Stimulated activated CD4-positive, alpha-beta T cell treated with anti-CD3 and anti-CD28 coated beads, Interleukin-15, amount 100 ng/mL, for 1 hour (primary cell): ENCODE measurements at regions not wholly inside any gene's neighbourhood (a gene's known extent, or its start where the extent isn't known, plus 50 kb on each side); places are given as distances from the start of the nearest gene placed in this dataset.
A peak's percentile ranks its signal among the peaks of the same experiment; 100 is the strongest.
"Not testable (repeated sequence)": the region's sequence is repeated elsewhere in the genome, so short reads cannot be mapped to it uniquely, and the experiment has no call there.

ENCODE experiments used
- DNase-seq, 2 donors: peaks; one replicate each; pipeline ENCODE4 v3.0.0-alpha.2; 2020; ENCODE audit warnings: low read depth in 1 of 2, low spot score in 1 of 2

GRCh38 chr6:27775138-27775795 is 136.9 kb downstream of the OR2B2 start:
- not testable (repeated sequence) for DNase-seq

- not testable (repeated sequence) for DNase-seq
Measured at GRCh38 chr6:27774264-27774600, 138.0 kb downstream of the OR2B2 start.

DNA sequence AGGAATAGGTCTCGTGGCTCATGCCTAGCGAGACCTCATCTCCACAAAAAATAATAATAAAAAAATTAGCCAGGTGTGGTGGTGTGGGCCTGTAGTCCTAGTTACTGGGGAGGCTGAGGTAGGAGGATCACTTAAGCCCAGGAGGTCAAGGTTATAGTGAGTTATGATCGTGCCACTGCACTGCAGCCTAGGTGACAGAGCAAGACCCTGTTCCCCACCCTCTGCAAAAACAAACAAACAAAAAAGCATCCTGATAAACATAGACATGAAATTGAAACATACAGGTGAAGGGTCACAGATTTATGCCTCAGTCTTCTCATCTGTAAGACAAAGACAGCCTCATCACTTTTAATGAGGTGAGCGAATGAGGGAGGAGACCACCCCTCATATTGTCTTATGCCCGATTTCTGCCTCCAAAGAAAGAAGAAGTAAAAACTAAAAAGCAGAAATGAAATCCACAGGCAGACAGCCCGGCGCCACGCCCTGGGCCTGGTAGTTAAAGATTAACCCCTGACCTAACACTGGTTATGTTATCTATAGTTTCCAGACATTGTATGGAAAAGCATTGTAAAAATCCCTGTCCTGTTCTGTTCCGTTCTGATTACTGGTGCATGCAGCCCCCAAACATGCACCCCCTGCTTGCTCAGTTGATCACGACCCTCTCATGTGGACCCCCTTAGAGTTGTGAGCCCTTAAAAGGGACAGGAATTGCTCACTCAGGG is 138.5 kb downstream of the OR2B2 start:
- DNase-seq: not testable (repeated sequence)

- DNase-seq: peak; percentile 68 to 82
Measured at GRCh38 chr6:27772261-27773001, 139.8 kb downstream of the OR2B2 start.

GRCh38 chr6:27771235-27771634 is 141.0 kb downstream of the OR2B2 start:
- no peak for DNase-seq

DNA sequence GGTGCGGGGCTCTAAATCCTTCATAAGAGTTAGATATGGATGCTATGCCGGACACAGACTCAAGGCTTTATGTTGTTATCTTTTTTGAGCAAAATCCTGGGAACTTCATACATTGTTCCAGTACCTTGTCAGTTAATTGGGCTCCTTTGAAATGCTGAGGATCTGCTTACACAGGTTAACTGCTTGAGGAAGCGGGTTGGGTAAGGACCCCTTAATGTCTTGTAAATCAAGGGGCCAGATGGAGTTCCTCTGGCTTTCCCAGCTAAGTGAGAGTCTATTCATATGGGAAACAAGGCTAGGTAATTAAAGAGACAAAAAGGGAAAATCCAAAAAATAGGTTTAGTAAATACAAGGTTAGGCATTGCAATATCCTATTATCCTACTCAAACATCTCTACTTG is 141.5 kb downstream of the OR2B2 start:
- DNase-seq: no peak

GRCh38 chr6:27768556-27768955 is 143.6 kb downstream of the OR2B2 start:
- no peak for DNase-seq

- DNase-seq: no peak
Measured at GRCh38 chr6:27767851-27768250, 144.3 kb downstream of the OR2B2 start.

DNA sequence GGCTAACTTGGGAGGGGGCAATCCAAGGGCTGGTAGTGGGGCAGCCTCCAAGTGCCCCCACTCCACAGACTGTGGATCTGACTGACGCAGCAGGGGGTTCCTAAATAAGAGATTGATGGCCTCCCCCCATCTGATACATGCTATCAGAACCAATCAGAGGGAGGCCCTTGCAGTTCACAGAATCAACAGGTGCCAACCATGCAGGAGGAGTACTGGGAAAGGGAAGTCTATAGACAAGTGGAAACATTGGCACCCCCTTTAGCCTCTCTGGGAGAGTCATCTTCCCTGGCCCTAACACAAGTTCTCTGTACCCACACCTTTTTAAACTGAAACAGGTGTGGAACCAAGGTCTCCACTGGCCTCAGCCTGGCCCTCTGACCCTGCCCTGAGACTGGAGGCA is 145.8 kb downstream of the OR2B2 start:
- no peak for DNase-seq

GRCh38 chr6:27765028-27765590 is 147.1 kb downstream of the OR2B2 start:
- DNase-seq: no peak

- DNase-seq: no peak
Measured at GRCh38 chr6:27761391-27761790, 150.8 kb downstream of the OR2B2 start.

DNA sequence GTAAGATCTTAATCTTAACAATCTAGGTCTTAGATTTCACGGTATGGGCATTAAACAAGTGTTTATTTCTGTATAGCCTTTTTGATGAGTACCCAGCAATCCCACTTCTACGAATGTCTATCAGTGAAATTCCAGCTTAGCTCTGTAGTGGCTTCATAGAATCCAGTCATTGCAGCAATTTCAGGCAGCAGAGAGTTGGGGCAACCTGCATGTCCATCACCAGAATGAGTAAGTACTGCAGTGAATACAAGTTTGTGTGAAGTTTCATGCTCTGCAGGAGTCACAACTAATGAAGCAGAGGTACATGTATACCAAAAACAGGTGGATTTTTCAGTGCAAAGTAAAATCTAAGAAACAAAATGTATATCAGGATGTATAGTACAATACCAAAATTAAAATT is 151.7 kb downstream of the OR2B2 start:
- DNase-seq: no peak

DNA sequence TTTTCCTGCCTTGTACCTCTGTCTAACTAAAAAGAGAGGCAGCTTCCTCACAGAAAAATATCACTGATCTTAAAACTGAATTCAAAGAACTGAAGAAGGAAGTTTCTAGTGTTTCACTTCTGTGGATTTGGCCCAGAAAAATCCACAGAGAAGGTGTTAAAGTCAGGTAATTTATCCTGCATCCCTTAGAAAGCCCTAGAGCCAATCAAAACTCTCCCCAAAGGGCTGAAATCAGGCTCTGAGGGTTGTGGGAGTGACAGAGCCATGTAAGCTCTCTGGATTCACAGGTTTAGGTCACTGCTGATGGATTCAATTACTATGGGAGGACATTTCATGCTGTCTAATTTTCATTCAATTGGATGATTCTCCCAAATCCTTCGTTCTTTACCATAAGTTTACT is 152.3 kb downstream of the OR2B2 start:
- no peak for DNase-seq

DNA sequence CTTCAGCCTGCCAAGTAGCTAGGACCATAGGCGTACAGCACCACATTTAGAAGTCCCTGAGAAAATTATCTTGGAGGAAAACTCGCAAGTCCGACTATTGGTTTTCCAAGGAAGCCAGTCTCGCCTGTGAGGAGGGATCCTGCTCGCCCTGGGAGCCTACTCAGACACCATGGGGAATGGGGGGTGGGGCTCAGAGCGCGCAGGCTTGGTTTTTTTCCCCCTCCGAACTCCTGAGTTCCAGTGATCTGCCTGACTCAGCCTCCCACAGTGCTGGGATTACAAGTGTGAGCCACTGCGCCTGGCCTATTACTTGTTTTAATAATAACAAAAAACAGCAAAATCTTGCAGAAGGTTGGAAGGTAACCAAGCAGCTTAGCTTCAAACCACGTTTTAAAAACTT is 153.7 kb downstream of the OR2B2 start:
- DNase-seq: no peak

DNA sequence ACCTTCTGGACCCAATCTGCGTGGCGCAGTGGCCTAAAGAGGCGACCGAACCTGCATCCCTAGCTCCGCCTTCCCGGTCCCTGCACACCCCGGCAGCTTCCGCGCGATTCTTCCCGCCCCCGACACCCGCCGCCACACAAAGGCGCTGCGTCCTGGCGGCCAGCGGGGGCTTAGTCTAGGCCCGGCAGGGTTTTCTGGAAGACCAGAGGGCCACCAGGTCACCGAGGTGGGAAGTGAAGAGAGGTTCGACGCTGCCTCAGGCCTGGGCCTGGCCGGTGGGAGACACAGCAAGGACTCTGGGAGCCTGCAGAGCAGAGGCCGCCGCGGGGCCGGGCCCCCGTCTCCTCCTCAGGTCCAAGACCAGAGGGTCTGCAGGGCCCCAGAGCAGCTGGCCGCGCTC is 154.9 kb downstream of the OR2B2 start:
- DNase-seq: peak; percentile 18 to 47

GRCh38 chr6:27755768-27756167 is 156.4 kb downstream of the OR2B2 start:
- no peak for DNase-seq

GRCh38 chr6:27754408-27754782 is 157.8 kb downstream of the OR2B2 start:
- DNase-seq: no peak

- peak; percentile 31 to 55 for DNase-seq
Measured at GRCh38 chr6:27753668-27754407, 158.4 kb downstream of the OR2B2 start.

GRCh38 chr6:27752038-27752885 is 159.9 kb downstream of the OR2B2 start:
- peak; percentile 15 to 17 for DNase-seq

DNA sequence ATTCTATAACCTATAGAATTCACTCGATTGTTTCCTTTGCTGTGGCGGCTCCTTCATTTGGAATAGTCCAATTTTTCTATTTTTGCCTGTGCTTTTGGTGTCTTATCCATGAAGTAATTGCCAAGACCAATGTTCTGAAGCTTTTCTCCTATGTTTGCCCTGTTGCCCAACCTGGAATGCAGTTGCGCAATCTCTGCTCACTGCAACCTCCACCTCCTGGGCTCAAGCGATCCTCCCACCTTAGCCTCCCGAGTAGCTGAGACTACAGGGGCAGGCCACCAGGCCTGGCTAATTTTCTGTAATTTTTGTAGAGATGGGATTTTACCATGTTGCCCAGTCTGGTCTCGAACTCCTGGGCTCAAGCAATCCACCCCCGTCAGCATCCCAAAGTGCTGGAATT is 163.5 kb downstream of the OR2B2 start:
- DNase-seq: no peak
